AG09319 (cell line): ENCODE measurements at regions not wholly inside any gene's neighbourhood (a gene's known extent, or its start where the extent isn't known, plus 50 kb on each side); places are given as distances from the start of the nearest gene placed in this dataset.

Experiments
- DNase-seq: peaks from one replicate; pipeline ENCODE4 v3.0.0-alpha.2; 2010; ENCODE audit warnings: low read depth; ENCODE audit errors: extremely low read depth
- CTCF ChIP-seq: IDR thresholded peaks from 2 replicates; pipeline ENCODE4 v1.5.1; 2011; ENCODE audit warnings: low read depth, mild to moderate bottlenecking, inconsistent platforms, low read length, moderate library complexity

GRCh38 chr14:94717808-94718207, 52.1 kb downstream of the GSC start:
- no peak for DNase-seq
- no peak for TF ChIP-seq CTCF

- DNase-seq, result no peak
- TF ChIP-seq CTCF, result no peak
Observed at GRCh38 chr14:94716976-94717375, 52.9 kb downstream of the GSC start.

- TF ChIP-seq CTCF, result no peak
- DNase-seq, result no peak
Observed at GRCh38 chr14:94713115-94713514, 56.8 kb downstream of the GSC start.

- no peak for DNase-seq
- TF ChIP-seq CTCF, result no peak
Observed at GRCh38 chr14:94710731-94711130, 59.2 kb downstream of the GSC start.

GRCh38 chr14:94707494-94707893, 62.4 kb downstream of the GSC start:
- no peak for DNase-seq
- no peak for TF ChIP-seq CTCF

- no peak for TF ChIP-seq CTCF
- DNase-seq, result no peak
Observed at GRCh38 chr14:94706133-94706532, 63.8 kb downstream of the GSC start.

GRCh38 chr14:94702629-94703028, 67.3 kb downstream of the GSC start:
- TF ChIP-seq CTCF, result no peak
- DNase-seq, result no peak
